ENCODE measurements at regions not wholly inside any gene's neighbourhood (a gene's known extent, or its start where the extent isn't known, plus 50 kb on each side); places are given as distances from the start of the nearest gene placed in this dataset.

GRCh38 chr22:47453049-47453448, 690.6 kb downstream of the TBC1D22A start:
- ChIA-PET CTCF (interaction anchor here (0.6 to 0.7 kb wide), 2 partner anchors 398 to 551 kb away, joined by 3 to 4 read pairs; no protein-coding TSS in a partner anchor), POLR2A (no interaction called here)
- TF ChIP-seq ZNF311 (tag by site-specific recombination; IDR thresholded peaks at IDR 0.05; ENCODE audit: borderline replicate concordance): no peak
- TF ChIP-seq FEZF1 (tag by site-specific recombination; IDR thresholded peaks at IDR 0.05): no peak
- TF ChIP-seq ZNF214 (tag by site-specific recombination; IDR thresholded peaks at IDR 0.05; ENCODE audit: borderline replicate concordance): no peak
- TF ChIP-seq ZBTB20 (tag by site-specific recombination; IDR thresholded peaks at IDR 0.05): no peak
- no peak for TF ChIP-seq ZNF548 (tag by site-specific recombination; IDR thresholded peaks at IDR 0.05)

DNA sequence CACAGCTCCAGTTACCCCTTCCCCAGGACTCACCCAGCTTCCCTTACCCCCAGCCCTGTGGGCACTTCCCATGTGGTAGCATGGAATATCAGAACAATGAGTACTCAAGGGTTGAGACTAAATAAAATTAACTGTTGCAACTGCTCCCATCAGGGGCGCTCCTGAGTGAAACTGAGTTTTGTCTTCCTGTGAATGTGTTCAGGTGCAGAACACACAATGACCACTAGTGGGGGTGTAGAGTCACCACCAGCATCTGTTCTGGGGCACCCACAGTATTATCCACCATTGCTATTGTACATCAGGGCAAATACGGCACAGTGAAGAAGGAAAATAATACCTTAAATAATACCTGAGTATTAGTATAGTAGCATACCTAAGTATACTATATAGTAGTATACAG, 689.7 kb downstream of the TBC1D22A start:
- ChIA-PET POLR2A (no interaction called here), CTCF (interaction anchor here (0.5 to 1.0 kb wide), 6 partner anchors 9 to 327 kb away, joined by 3 to 4 read pairs (median 3); no protein-coding TSS in a partner anchor)
- TF ChIP-seq ZNF112 (tag by site-specific recombination; IDR thresholded peaks at IDR 0.05) (no peak), SCRT1 (tag by site-specific recombination; IDR thresholded peaks at IDR 0.05; ENCODE audit: borderline replicate concordance) (no peak), ZNF16 (tag by site-specific recombination; IDR thresholded peaks at IDR 0.05; ENCODE audit: low read depth) (no peak), CTCF (tag by site-specific recombination; IDR thresholded peaks at IDR 0.05) (no peak), ZNF654 (tag by site-specific recombination; IDR thresholded peaks at IDR 0.05; ENCODE audit: low read depth) (no peak), WT1 (tag by site-specific recombination; IDR thresholded peaks at IDR 0.05) (no peak), ZNF10 (tag by site-specific recombination; IDR thresholded peaks at IDR 0.05) (no peak)
- H3K27ac ChIP-seq (ENCODE audit: extremely low read depth, low read depth, low read length): no peak overlapping the region
- H3K9me3 ChIP-seq (ENCODE audit: control insufficient read depth, insufficient read depth, low read depth, low read length): no peaks in the 10 kb centered on the region; the same call in 1 of the 2 replicates
- no peaks in the 10 kb centered on the region for H3K4me1 ChIP-seq (ENCODE audit: control insufficient read depth, insufficient read depth, low read length)
- H3K4me3 ChIP-seq (ENCODE audit: low read depth, low read length): no peak overlapping the region
- no peaks in the 10 kb centered on the region for H3K36me3 ChIP-seq (ENCODE audit: control insufficient read depth in 2 of 2, insufficient read depth in 1 of 2, low read length in 2 of 2)

More at GRCh38 chr22:47453049-47453448, 690.6 kb downstream of the TBC1D22A start:
- Histone ChIP-seq H3K4me3 (ENCODE audit: low read depth, low read length) (no peak overlapping the region), H3K36me3 (ENCODE audit: control insufficient read depth in 2 of 2, insufficient read depth in 1 of 2, low read length in 2 of 2) (no peaks in the 10 kb centered on the region), H3K4me1 (ENCODE audit: control insufficient read depth, insufficient read depth, low read length) (no peaks in the 10 kb centered on the region), H3K9me3 (ENCODE audit: control insufficient read depth, insufficient read depth, low read depth, low read length) (no peaks in the 10 kb centered on the region; the same call in 1 of the 2 replicates), H3K27ac (ENCODE audit: extremely low read depth, low read depth, low read length) (no peak overlapping the region)

- H3K9me3 ChIP-seq (ENCODE audit: control insufficient read depth, insufficient read depth, low read depth, low read length): no peaks in the 10 kb centered on the region; the same call in 1 of the 2 replicates
- TF ChIP-seq ZNF214 (tag by site-specific recombination; IDR thresholded peaks at IDR 0.05; ENCODE audit: borderline replicate concordance) (no peak), ZBTB21 (tag by site-specific recombination; IDR thresholded peaks at IDR 0.05) (no peak), ZNF366 (tag by site-specific recombination; conservative IDR thresholded peaks at IDR 0.05) (no peak), ZNF223 (tag by site-specific recombination; IDR thresholded peaks at IDR 0.05) (no peak), ZNF473 (tag by site-specific recombination; IDR thresholded peaks at IDR 0.05) (no peak), ZNF639 (tag by site-specific recombination; IDR thresholded peaks at IDR 0.05) (no peak), ZNF571 (tag by site-specific recombination; IDR thresholded peaks at IDR 0.05) (no peak), RBAK (tag by site-specific recombination; IDR thresholded peaks at IDR 0.05) (no peak), ZNF658 (tag by site-specific recombination; IDR thresholded peaks at IDR 0.05) (no peak), ZNF624 (tag by site-specific recombination; IDR thresholded peaks at IDR 0.05) (no peak), GLIS1 (tag by site-specific recombination; IDR thresholded peaks at IDR 0.05) (no peak), ZNF777 (tag by site-specific recombination; IDR thresholded peaks at IDR 0.05; ENCODE audit: borderline replicate concordance) (no peak), ZNF560 (tag by site-specific recombination; IDR thresholded peaks at IDR 0.05; ENCODE audit: borderline replicate concordance) (no peak), ZNF221 (tag by site-specific recombination; IDR thresholded peaks at IDR 0.05; ENCODE audit: borderline replicate concordance) (no peak), KLF8 (tag by site-specific recombination; IDR thresholded peaks at IDR 0.05) (no peak), KLF9 (tag by site-specific recombination; IDR thresholded peaks at IDR 0.05; ENCODE audit: low read depth) (no peak)
- TF ChIP-seq, protein P1, sequence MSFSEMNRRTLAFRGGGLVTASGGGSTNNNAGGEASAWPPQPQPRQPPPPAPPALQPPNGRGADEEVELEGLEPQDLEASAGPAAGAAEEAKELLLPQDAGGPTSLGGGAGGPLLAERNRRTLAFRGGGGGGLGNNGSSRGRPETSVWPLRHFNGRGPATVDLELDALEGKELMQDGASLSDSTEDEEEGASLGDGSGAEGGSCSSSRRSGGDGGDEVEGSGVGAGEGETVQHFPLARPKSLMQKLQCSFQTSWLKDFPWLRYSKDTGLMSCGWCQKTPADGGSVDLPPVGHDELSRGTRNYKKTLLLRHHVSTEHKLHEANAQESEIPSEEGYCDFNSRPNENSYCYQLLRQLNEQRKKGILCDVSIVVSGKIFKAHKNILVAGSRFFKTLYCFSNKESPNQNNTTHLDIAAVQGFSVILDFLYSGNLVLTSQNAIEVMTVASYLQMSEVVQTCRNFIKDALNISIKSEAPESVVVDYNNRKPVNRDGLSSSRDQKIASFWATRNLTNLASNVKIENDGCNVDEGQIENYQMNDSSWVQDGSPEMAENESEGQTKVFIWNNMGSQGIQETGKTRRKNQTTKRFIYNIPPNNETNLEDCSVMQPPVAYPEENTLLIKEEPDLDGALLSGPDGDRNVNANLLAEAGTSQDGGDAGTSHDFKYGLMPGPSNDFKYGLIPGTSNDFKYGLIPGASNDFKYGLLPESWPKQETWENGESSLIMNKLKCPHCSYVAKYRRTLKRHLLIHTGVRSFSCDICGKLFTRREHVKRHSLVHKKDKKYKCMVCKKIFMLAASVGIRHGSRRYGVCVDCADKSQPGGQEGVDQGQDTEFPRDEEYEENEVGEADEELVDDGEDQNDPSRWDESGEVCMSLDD (tag by site-specific recombination; IDR thresholded peaks at IDR 0.05): no peak
Measured at GRCh38 chr22:47450876-47451475, 688.5 kb downstream of the TBC1D22A start.

More at GRCh38 chr22:47450876-47451475, 688.5 kb downstream of the TBC1D22A start:
- Histone ChIP-seq H3K4me1 (ENCODE audit: control insufficient read depth, insufficient read depth, low read length) (no peaks in the 10 kb centered on the region), H3K27ac (ENCODE audit: extremely low read depth, low read depth, low read length) (no peak overlapping the region), H3K4me3 (ENCODE audit: low read depth, low read length) (no peak overlapping the region), H3K36me3 (ENCODE audit: control insufficient read depth in 2 of 2, insufficient read depth in 1 of 2, low read length in 2 of 2) (no peaks in the 10 kb centered on the region)
- POLR2A ChIA-PET: no interaction called here
- CTCF ChIA-PET: interaction anchor here (0.6 kb wide), 2 partner anchors 24 to 175 kb away, joined by 3 read pairs; no protein-coding TSS in a partner anchor
